Psoas muscle (tissue), 7 donors: ENCODE measurements at regions not wholly inside any gene's neighbourhood (a gene's known extent, or its start where the extent isn't known, plus 50 kb on each side); places are given as distances from the start of the nearest gene placed in this dataset.

Experiments used
- ATAC-seq, 4 donors: fragments of 200-7000 bp; cut with Tn5 transposase; one replicate each; pipeline ENCODE4 v1.9.1; 2020; ENCODE audit warnings: moderate library complexity in 3 of 4, mild to moderate bottlenecking in 2 of 4
- DNase-seq, 2 donors: peaks; one replicate each; pipeline ENCODE4 v3.0.0-alpha.2; 2020
- H3K27ac ChIP-seq: fragments of 200-600 bp; one replicate; pipeline ENCODE4 v1.8.0; 2022
- H3K27me3 ChIP-seq, 3 donors: fragments of 200-600 bp in 1 of 3; one replicate each; pipeline versions ENCODE4 v1.6.1 to v1.8.0; 2013 to 2022; ENCODE audit warnings: low read length in 2 of 3, mild to moderate bottlenecking in 2 of 3, moderate library complexity in 1 of 3; ENCODE audit not compliant: insufficient read depth in 3 of 3
- H3K36me3 ChIP-seq, 2 donors: fragments of 200-600 bp in 1 of 2; one replicate each; pipeline versions ENCODE4 v1.6.1 to v1.8.0; 2013 to 2022; ENCODE audit warnings: low read depth in 1 of 2, mild to moderate bottlenecking in 1 of 2, moderate library complexity in 1 of 2; ENCODE audit not compliant: insufficient read depth in 1 of 2
- H3K4me1 ChIP-seq: fragments of 200-600 bp; one replicate; pipeline ENCODE4 v1.8.0; 2022
- H3K4me3 ChIP-seq: fragments of 200-600 bp; one replicate; pipeline ENCODE4 v1.8.0; 2022; ENCODE audit warnings: mild to moderate bottlenecking
- H3K9me3 ChIP-seq: fragments of 200-600 bp; one replicate; pipeline ENCODE4 v1.8.0; 2022
- CTCF ChIP-seq: fragments of 200-600 bp; IDR thresholded peaks from one replicate; pipeline ENCODE4 v1.8.0; 2022; ENCODE audit warnings: antibody characterized with exemption
- WGBS, 3 donors: extraction: QIAGEN DNeasy Blood & Tissue Kit; methylation state at CpG; one replicate each; pipeline versions ENCODE4 v1.1.6 to v1.1.7; 2013; 5-methylcytosine and 5-hydroxymethylcytosine counted together
- intact Hi-C, 2 donors: fragments of 100-400 bp; cut with DNase I; formaldehyde crosslinking; loops; one replicate each; pipeline versions ENCODE4 v1.11.0 to v1.14.2; 2022
- donor health status: healthy with polysubstance abuse.
- donor health status: DM: no; HTN: no; CAD: no; lungs with moderate emphysema.
- donor health status: Bipolar disorder and iron deficiency.
- donor health status: healthy.
- donor health status: DM: yes; HTN: yes; CAD: no.
- donor health status: DM: no; HTN: no; CAD: no.
- donor health status: DM: yes; HTN: yes; CAD: no.

- no peak for ATAC-seq
- Histone ChIP-seq H3K27ac (no peak overlapping the region), H3K9me3 (peaks cover 2% of the 10 kb centered on the region), H3K4me3 (no peak overlapping the region), H3K36me3 (no peaks in the 10 kb centered on the region), H3K4me1 (no peaks in the 10 kb centered on the region), H3K27me3 (peaks cover 0 to 2% (median 0%) of the 10 kb centered on the region in 3 donors)
- intact Hi-C loops = loop anchor here (10.0 kb wide), 2 partner anchors 465 to 755 kb away; no protein-coding TSS in a partner anchor
- WGBS, 3 donors = 67 to 69% (median 68%) methylated on average over 8 of the region's 8 CpGs
- TF ChIP-seq CTCF = no peak
- DNase-seq = no peak
Measured at GRCh38 chr18:21949326-21950015, 208.9 kb downstream of the MIB1 start.

- peak; percentile 86 for TF ChIP-seq CTCF
- peaks cover 0 to 2% (median 0%) of the 10 kb centered on the region in 3 donors for H3K27me3 ChIP-seq
- no peaks in the 10 kb centered on the region for H3K4me1 ChIP-seq
- intact Hi-C loops = loop anchor here (10.0 kb wide), 2 partner anchors 471 to 761 kb away; no protein-coding TSS in a partner anchor
- DNase-seq = peak; percentile 74 to 82
- no peak overlapping the region for H3K27ac ChIP-seq
- peaks cover 7% of the 10 kb centered on the region for H3K9me3 ChIP-seq
- WGBS, 3 donors = 34 to 43% (median 38%) methylated on average over 8 of the region's 8 CpGs
- ATAC-seq = peak; percentile 69 to 80 (median 75)
- H3K36me3 ChIP-seq = no peaks in the 10 kb centered on the region
- H3K4me3 ChIP-seq = no peak overlapping the region
Measured at GRCh38 chr18:21955757-21956652, 213.4 kb upstream of the GATA6 start.

GRCh38 chr18:21958263-21958662 is 211.1 kb upstream of the GATA6 start:
- Histone ChIP-seq H3K36me3 (no peaks in the 10 kb centered on the region), H3K4me1 (no peaks in the 10 kb centered on the region), H3K4me3 (no peak overlapping the region), H3K27me3 (peaks cover 0 to 4% (median 0%) of the 10 kb centered on the region in 3 donors), H3K27ac (no peak overlapping the region), H3K9me3 (peaks cover 7% of the 10 kb centered on the region)
- intact Hi-C loops = loop anchor here (10.0 kb wide), 2 partner anchors 473 to 763 kb away; no protein-coding TSS in a partner anchor
- ATAC-seq (no peak), DNase-seq (no peak)
- 82 to 85% (median 84%) methylated on average over 8 of the region's 8 CpGs for WGBS, 3 donors
- TF ChIP-seq CTCF = no peak

- peaks cover 0 to 4% (median 0%) of the 10 kb centered on the region in 3 donors for H3K27me3 ChIP-seq
- H3K36me3 ChIP-seq = no peaks in the 10 kb centered on the region
- TF ChIP-seq CTCF = no peak
- no peak overlapping the region for H3K4me3 ChIP-seq
- intact Hi-C loops = loop anchor here (10.0 kb wide), 2 partner anchors 474 to 764 kb away; no protein-coding TSS in a partner anchor
- 48 to 53% (median 49%) methylated on average over 5 of the region's 5 CpGs for WGBS, 3 donors
- H3K27ac ChIP-seq = no peak overlapping the region
- H3K4me1 ChIP-seq = no peaks in the 10 kb centered on the region
- ATAC-seq (no peak), DNase-seq (no peak)
- peaks cover 7% of the 10 kb centered on the region for H3K9me3 ChIP-seq
Measured at GRCh38 chr18:21958707-21959450, 210.5 kb upstream of the GATA6 start.
